Spleen (tissue), 7 donors: ENCODE measurements at regions not wholly inside any gene's neighbourhood (a gene's known extent, or its start where the extent isn't known, plus 50 kb on each side); places are given as distances from the start of the nearest gene placed in this dataset.

Experiments
- CTCF ChIP-seq, 11 experiments: fragments of 200-600 bp in 7 of 11; fragments of 450-650 bp in 4 of 11; sonication (generic) in 4 of 11; IDR thresholded peaks in 8 of 11; conservative IDR thresholded peaks in 3 of 11; 1 replicate in 7 of 11; 2 replicates in 4 of 11; pipeline versions ENCODE4 v1.4.0 to v1.8.0; 2016 to 2021; ENCODE audit warnings: antibody characterized with exemption in 11 of 11, inconsistent platforms in 4 of 11, mild to moderate bottlenecking in 1 of 11
- POLR2AphosphoS5 ChIP-seq, 3 donors: sonication (generic); formaldehyde crosslinking; IDR thresholded peaks; one replicate each; pipeline ENCODE4 v1.5.1; 2017; ENCODE audit warnings: antibody characterized with exemption in 3 of 3
- donor health status: DM: no; HTN: no; CAD: no; lungs with moderate emphysema.
- donor health status: DM: no; HTN: no; CAD: no.
- donor health status: DM: no; HTN: no; CAD: no.

GRCh38 chr6:142545147-142545546 lies 243.3 kb downstream of the ADGRG6 start:
- TF ChIP-seq CTCF (IDR thresholded peaks at IDR 0.05 in 8 of 11, conservative IDR thresholded peaks at IDR 0.05 in 3 of 11) = no peak
- TF ChIP-seq POLR2AphosphoS5 (IDR thresholded peaks at IDR 0.05) = no peak
